Muscle of back (tissue), 3 donors: ENCODE measurements at regions not wholly inside any gene's neighbourhood (a gene's known extent, or its start where the extent isn't known, plus 50 kb on each side); places are given as distances from the start of the nearest gene placed in this dataset.
"Not testable (repeated sequence)": the region's sequence is repeated elsewhere in the genome, so short reads cannot be mapped to it uniquely, and the experiment has no call there.

Experiments used
- DNase-seq, 3 donors: peaks; one replicate each; pipeline versions ENCODE4 v3.0.0 to v3.0.0-alpha.2; 2013

DNA sequence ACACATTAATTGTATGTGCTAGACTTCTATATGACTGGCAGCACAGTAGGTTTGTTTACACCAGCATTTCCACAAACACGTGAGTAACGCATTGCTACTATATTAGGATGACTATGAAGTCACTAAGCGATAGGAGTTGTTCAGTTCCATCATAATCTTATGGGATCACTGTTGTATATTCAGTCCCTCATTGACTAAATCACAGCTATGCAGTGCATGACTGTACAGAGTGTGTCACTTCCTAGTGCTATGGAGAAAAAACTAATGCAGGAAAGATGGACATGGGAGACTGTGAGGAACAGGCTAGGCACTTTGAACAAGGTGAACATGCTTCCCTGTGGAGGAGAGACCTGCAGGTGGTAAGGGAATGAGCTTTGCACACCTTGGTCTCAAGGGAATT lies 259.8 kb downstream of the NUAK1 start:
- no peak for DNase-seq

DNA sequence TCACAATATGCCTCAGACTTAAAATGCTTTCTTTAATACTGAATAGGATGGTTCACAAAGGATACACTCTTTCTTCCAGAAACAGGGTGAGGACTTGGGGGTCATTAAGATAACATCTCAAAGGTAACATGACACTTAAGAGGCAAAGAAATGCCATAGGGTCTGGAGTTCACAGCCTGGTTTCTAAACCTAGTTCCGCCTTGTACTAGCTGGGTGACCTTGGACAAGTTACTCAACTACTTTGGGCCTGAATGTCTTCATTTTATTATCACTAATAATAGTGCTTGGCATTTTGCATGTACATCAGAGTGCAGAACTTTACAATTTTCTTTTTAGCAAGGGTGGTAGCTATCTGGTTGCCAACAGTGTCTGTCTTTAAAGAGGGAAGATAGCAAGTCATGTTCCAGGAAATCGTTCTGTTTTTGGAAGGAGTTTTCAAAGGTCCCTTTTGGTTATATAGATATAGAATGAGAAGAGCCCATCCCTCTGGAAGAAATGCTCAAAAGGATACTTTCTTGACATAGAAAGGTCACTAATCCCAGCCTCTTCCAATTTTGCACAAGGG lies 257.8 kb downstream of the NUAK1 start:
- DNase-seq: no peak

DNA sequence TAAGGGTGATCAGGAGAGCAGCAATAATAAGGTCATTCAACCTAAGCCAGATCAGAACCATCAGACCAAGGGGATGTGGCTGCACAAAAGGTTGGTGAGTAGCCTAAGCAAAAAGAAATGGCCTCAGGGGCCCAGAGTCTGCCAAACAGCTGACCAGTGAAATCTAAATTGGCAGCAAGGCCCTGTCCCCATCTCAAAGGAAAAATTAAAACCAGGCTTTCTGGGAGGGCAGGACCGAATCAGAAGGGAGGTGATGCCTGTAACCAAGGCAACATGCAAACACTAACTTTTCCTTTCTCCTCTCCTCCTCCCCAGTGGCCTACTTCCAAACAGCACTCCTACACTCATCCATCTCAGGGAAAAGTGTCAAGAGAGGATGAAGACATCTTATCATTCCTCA lies 256.4 kb downstream of the NUAK1 start:
- DNase-seq: peak; percentile 58 to 88 (median 80)

DNA sequence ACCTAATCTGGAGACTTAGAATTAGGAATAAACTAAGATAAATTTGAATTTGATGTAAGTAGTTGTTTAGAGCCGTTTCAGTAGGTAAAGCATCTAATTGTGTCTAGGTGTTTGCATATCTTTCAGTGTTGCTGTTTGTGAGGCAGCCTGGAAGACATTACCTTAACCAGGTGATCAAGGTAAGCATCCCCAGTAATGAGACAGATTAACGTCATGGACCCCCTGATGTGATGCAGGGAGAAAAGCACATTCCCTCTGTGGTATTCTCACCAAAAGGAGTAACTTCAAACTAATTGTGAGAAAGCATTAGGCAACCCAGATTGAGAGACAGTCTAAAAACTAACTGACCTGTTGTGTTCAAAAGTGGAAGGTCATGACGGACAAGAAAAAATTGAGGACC lies 251.6 kb downstream of the NUAK1 start:
- DNase-seq: no peak

DNA sequence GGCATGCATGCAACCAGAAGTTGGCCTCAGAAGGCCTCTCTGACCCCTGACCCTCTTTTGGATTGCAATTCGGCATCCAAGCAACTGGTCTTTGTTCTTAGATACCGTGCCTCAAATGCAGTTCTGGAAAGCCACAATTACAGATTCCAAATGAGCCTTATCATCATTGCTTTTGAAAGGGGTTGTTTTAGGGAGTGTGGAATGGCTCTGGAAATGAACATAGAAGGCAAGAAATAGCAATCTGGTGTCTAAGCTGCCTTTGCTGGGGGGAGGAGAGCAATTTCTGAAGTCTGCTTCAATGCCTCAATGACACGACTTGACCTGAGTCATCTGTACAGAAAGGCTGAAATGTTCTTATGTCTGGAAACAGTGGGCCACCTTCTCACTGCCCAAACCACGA lies 250.1 kb downstream of the NUAK1 start:
- DNase-seq: peak in 1 of 3 donors; percentile 50

DNA sequence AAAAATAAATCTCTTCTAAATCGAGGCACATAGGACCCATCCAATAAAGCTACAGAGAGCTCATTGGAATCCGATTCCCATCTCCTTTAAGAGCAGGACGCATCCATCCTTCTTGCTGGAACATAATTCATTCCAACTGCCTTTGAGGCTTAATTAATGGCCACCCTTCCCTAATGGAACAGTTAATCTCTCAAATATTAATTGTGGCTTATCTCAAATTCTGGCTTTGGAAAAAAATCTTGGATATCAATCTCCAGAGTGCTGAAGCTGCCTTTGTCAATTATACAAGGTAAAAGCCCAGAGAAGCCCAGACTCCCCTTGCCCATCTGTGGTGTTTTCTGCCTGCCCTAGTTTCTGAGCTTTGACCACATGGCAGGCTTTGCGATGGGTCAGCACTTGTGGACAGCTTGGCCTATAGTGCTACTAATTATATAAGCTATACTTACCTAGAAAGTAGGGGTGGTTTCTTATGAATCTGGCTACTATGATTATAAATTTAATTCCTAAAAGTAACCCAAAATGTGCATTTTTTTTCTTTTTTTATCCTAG lies 246.3 kb downstream of the NUAK1 start:
- no peak for DNase-seq

DNA sequence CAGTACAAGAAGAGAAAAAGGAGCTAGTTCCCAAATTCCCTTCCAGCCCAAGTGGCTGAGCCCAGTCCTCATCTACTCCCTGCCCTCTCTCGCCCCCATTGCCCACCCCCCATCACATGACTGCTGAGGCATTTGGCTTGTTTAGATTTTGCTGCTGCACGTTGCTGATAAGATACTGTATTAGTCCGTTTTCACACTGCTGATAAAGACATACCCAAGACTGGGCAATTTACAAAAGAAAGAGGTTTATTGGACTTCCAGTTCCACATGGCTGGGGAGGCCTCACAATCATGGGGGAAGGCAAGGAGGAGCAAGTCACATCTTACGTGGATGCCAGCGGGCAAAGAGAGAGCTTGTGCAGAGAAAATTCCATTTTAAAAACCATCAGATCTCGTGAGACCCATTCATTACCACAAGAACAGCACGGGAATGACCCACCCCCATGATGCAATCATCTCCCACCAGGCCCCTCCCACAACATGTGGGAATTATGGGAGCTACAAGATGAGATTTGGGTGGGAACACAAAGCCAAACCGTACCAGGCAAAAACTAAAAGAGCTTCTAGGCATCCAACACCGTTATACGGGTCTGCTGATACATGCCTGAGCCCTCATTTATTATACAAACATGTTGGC lies 243.4 kb downstream of the NUAK1 start:
- DNase-seq: not testable (repeated sequence)

DNA sequence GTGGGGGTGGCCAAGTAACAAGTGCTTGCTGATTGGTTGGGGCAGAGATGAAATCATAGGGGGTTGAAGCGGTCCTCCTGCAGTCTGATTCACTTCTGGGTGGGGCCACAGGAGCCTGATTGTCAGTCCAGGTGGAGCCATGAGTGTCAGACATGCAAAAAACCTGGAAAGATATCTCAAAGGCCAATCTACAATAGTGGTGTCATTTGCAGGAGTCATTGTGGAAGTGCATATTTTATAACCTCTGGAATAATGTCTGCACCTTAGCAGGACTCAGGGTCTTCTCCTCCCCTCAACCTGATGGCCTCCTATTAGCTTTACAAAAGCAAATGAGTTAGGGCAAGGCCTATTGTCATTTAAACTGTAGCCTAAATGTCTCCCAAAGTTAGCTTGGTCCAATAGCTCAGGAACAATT lies 241.4 kb downstream of the NUAK1 start:
- DNase-seq: no peak

DNA sequence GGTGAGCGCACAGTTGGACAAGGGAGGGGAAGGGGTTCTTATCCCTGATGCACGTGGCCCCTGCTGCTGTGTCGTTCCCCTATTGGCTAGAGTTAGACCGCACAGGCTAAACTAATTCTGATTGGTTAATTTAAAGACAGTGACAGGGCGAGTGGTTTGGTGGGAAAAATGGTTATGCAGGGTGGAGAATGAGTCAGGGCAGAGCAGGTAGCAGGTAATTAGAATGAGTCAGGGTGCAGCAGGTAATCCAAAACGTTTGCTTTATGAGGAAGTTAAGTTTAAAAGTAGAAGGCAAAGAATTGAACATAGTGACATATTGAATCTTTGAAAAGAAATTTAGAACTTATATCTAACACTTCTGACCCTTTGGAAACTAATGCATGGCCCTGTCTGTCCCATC lies 240.5 kb downstream of the NUAK1 start:
- DNase-seq: not testable (repeated sequence)

DNA sequence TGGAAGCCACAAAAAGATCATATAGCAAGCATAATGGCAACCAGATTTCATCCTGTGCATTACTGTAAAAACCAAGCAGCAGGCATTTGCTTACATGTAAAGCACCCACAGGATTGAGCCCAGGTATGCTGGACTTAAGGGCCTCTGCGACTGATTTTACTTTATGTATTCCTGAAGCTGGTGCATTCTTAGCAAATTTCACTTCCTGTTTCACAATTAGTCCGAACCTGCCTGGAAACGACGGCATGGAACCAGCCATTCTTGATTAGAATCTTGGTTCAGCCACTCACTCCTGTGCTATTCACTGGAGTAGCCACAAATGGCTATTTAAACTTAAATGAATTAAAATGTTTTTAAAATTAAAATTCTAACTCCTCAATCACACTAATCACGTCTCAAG lies 239.2 kb downstream of the NUAK1 start:
- DNase-seq: no peak

DNA sequence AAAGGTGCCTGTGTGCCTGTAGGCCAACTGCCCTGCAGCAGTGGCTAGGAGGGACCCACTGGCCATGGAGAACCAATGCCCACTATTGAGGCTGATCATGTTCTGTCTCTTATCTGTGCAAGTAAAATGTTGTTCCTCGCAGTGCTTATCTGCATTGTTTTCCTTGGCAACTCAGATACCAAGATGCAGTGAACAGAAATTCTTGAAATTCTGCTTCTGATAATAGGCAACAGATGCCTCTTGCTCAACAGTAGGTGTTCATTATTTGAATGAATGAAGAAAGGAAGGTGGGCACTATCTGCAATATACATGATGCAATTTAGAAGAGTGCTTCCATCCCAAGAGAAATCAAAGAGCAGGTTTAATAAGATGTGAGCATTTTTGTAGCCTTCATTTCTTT lies 232.2 kb downstream of the NUAK1 start:
- DNase-seq: no peak

DNA sequence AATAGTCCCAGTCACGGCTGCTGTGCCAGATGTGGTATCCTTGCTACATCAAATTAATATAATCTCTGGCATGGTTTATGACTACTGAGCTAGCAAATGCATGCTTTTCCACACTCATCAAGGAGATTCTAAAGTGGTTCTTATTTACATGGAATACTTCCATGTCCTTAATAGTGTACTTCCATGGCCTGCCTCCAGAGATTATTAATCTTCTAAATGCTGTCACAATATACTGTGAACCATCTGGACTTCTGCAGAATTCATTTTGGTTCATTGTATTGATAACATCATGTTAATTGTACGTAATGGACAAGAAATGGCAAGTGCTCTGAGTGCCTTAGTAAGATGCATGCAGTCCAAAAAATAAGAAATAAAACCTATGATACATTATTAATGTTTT lies 230.8 kb downstream of the NUAK1 start:
- no peak for DNase-seq

DNA sequence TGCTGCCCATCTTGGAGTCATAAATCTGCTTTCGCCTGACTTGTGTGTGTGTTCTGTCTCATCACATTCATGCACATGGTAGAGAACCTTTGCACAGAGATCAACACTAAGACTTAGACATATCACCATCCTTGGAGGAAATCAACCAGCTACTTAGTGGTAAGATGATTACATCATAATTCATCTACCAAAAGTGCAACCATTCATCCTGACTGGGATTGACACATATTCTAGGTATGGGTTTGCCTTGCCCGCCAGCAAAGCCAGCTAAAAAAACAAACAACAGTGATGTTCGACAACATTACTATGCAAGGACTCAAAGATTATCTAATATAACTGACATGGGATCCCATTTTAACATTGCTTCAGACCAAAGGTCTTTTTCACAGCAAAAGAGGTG lies 228.7 kb downstream of the NUAK1 start:
- no peak for DNase-seq

DNA sequence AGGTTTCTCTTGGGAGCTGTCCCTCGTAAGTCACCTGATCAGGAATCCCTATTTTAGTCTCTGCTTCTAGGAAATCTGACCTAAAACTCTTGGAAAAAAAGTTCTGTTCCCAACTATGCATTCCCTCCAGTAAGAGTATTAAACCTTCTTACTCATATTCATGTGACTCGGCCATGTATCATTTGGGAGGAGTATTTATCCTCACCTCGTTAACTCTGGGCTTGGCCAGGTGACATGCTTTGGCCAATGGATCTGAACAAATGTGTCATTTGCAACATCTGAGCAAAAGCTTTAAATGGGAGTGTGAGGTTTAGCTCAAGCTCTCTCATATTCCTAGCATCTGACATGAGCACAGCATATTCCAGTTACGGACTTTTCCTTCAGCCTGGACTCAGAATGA lies 226.8 kb downstream of the NUAK1 start:
- DNase-seq: no peak

DNA sequence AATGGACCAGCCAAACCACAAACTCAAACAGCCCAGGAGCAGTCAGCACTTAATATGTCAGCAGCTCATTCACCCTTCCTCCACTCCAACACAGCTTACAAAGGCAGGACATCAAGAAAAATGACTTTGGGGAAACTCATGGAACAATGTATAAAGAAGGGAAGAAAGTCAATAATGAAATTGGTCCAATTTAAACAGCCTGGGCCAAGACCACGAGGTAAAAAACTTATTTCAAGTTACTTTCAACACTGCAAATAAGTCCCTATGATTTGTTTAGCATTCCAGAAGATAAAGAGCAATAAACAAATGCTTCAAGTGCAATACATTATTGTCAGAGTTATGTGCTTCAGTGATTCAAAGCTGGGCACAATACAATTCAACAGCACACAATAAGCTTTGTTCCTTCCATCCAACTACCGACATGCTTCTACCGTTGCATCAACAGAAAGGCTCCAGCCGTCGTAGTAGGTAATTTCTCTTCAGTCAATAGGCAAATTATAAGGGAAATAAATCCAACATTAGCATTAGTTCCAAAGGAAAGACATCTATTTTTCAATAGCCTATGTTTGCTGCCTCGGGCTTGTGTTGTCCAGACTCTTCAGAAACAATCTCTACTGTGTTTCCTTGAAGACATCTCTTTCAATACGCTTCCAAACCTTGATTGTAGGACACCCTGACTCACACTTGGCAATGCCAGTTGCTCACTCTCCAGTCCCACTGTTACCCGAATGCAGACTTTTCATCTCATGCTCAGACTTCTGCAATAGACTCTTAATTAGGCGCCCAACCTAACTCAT lies 225.7 kb downstream of the NUAK1 start:
- peak in 1 of 3 donors; percentile 32 for DNase-seq

DNA sequence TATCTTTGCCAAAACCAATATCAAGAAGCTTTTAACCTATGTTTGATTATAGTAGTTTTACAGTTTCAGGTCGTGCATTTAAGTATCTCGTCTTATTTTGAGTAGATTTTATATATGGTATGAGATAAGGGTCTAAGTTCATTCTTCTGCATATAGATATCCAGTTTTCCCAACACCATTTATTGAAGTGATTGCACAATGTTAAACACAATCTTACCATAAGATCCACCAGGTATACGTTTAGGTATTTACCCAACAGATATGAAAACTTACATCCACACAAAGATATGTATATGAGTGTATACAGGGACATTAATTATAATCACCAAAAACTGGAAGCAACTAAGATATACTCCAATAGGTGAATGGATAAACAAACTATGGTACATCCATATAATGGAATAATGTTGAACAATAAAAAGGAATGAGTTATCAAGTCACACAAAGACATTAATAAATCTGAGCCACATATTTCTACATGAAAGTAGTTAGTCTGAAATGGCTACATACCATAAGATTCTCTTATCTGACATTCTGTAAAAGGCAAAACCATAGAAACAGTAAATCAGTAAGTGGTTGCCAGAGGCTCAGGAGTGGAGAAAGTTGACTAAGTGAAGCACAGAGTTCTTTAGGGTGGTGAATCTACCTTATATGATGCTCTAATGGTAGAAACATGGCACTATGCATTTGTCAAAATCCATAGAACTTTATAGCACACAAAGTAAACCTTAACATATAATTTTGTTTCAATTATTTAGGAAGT lies 222.6 kb downstream of the NUAK1 start:
- no peak for DNase-seq

DNA sequence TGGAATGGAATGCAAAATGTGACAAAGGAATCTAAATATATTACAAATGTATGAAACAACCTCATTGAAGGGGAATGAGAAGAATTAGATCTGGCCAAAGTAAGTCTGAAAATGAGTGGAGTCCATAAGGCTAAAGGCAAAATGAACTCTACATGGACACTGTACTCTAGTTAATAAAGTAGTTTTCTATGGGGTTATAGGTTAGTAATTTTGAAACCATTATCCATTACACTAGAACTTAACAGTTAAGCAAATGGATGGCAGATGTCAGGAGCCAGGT lies 222.1 kb downstream of the NUAK1 start:
- no peak for DNase-seq

DNA sequence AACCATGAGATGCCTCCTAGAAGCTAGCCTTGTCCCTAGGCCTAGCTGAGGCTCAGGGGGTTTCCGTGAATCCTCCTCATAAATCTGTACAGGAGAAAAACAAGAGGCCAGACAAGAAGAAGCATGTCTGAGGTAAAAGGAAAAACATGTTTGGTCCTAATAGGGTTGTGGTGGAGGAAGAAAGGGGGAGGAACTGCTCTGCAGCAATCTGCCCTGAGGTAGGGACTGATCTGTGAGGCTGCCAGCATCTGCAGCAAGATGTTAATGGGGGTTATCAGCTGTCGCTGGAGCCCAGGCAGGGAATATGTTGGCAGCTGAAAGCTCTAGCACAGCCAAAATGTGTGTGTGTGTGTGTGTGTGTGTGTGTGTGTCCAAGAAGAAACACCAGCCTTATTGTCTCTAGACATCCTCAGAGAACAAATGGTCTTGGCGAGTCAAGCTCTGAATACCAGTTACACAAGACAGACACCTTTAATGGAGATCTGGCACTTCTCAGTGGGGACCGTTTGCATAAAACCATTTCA lies 218.5 kb downstream of the NUAK1 start:
- peak; percentile 58 to 78 (median 62) for DNase-seq

DNA sequence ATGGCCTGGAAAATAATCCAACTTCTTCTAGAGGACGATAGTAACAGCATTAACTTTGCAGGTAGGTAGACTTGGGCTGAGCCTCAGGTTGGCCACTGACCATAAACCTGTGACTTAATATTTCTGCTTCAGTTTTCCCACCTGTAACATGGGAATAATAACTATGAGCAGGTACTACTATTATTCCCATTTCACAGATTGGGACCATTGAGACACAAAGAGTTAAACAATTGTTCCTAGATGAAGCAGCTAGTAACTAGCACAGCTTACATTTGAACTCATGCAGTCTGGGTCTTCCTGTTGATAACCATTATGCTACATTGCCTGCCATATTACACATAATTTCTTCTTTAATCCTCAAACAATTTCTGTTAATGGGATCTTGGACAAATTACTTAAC lies 217.7 kb downstream of the NUAK1 start:
- DNase-seq: no peak

DNA sequence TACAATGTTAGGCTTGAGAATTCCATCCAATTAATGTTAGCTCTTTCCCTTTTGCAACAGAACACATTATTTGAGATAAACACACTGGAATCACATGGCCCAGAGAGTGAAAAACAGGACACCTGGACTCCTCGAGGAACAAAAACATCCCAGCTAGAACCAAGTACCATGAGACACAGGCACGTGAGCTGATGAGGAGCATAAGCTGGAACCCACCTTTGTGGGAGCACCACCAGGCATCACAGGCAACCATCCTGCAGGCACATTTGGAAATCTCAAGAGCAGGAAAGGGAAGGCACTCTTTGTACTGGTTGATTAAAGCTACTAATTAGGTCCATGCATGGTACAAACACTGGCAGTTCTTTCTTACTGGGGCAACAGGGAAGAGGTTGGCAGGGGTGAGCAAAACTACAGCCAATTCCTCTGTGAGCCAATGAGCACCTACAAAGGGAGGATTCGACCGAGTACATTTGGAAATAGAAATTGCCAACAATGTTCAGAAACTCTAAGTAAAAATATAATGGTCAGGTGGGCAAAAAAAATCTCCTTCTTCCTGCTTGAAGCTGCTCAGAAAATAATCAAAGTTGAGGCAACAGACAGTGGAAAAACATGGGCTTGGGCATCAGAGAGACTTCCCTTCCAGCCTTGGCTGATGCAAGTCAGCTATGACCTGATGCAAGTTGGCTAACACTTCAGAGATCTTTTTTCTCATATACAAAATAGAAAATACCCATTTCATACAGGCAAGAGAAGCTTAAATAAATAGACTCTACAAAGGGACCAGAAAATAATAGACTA lies 216.7 kb downstream of the NUAK1 start:
- DNase-seq: no peak

DNA sequence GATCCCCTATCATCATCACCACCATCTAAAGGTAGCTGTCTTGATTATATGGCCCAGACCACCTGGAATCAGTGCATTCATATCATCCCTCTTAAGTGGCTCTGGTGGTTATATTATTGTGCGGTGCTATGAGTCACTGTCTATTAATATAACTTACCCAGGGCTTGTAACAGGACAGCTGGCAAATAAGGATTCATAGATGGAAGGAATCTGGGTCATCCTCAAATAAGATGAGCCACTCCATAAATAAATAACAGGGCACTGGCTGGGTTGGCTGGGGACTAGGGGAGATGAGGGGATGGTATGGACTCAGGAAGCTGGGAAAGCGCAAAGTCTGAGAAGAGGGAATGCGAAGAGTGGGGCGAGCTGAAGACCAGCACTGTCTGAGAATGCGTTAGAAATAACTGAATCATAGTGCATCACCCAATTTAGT lies 216.1 kb downstream of the NUAK1 start:
- DNase-seq: peak in 1 of 3 donors; percentile 78
